GM21367 (cell line): ENCODE measurements at regions not wholly inside any gene's neighbourhood (a gene's known extent, or its start where the extent isn't known, plus 50 kb on each side); places are given as distances from the start of the nearest gene placed in this dataset.

Experiments
- ATAC-seq: cut with Tn5 transposase; IDR thresholded peaks from one replicate; pipeline ENCODE4 v1.9.1; 2021; ENCODE audit not compliant: unreplicated experiment

- ATAC-seq, result no peak
Observed at GRCh38 chr14:44720707-44721106, 213.6 kb upstream of the FSCB start.

DNA sequence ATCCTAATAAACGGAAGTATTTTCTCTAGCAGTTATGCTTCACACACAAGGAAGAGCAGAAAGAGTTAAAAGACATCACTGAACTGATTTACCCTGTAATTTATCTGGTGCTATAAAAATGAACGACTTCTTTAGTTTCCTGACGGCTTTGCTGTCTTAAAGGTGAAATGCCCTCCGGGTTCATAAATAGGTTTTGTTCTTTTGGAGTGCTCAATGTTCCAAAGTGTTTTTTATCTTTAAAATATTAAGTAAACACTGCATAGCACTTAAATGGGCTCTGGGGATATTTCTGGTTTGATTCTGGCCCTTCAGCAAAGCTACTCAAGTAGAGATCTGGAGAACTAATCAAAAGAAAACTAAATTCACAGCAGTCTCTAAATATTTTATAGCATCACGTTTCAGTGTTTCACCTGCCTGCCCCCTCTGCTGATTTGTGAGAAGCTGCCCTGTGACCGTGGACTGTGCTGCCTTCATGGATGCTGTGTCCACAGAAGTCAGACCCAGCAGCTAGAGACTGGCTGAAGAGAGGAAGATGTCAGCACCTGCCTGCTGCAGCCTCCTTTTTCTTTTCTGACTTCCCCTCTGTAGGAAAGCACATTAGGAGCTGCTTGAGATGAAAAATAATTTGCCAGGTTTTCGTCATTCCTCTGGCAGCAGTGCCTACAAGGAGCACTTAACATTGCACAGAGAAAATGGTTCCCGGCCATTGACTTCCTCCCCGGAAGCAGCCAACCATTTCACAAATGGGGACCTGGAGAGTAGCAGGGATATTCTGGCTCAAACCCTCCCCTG lies 205.1 kb upstream of the FSCB start:
- ATAC-seq, result no peak

GRCh38 chr14:44701563-44702263 lies 194.6 kb upstream of the FSCB start:
- ATAC-seq, result no peak

DNA sequence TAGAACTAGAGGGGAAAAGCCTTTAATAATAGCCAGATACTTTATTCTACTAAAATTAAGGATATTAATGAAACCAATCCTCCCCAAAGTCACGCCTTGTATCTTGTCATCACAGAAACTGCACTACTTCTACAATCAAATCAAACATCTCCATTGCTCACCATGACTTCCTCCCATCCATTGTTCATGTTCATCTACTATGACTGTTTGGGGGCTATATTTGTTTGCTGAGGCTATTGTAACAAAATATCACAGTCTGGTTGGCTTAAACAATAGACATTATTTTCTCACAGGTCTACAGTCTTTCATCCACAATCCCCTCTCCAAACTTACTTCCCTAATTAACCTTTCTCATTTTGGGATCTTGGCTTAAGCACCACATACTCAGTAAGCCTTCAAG lies 193.6 kb upstream of the FSCB start:
- no peak for ATAC-seq

- ATAC-seq, result no peak
Observed at GRCh38 chr14:44700184-44700583, 193.1 kb upstream of the FSCB start.

DNA sequence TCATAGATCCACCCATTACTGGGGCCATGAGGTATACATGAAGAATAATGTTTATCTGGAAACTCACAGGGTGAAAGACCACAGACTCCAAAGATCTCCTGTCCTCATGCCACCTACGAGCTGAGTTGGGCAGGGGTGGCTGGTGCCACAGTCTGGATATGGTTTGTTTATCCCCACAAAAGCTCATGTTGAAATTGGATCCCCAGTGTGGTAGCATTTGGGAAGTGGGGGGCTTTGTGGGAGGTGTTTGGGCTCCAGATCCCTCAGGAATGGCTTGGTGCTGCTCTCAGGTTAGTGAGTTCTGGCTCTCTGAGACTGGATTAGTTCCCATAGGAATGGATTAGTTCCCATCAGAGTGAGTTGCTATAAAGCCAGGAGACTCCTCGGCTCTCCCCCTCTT lies 192.3 kb upstream of the FSCB start:
- no peak for ATAC-seq

GRCh38 chr14:44669496-44669895 lies 162.4 kb upstream of the FSCB start:
- no peak for ATAC-seq

- no peak for ATAC-seq
Observed at GRCh38 chr14:44663136-44663535, 156.1 kb upstream of the FSCB start.

DNA sequence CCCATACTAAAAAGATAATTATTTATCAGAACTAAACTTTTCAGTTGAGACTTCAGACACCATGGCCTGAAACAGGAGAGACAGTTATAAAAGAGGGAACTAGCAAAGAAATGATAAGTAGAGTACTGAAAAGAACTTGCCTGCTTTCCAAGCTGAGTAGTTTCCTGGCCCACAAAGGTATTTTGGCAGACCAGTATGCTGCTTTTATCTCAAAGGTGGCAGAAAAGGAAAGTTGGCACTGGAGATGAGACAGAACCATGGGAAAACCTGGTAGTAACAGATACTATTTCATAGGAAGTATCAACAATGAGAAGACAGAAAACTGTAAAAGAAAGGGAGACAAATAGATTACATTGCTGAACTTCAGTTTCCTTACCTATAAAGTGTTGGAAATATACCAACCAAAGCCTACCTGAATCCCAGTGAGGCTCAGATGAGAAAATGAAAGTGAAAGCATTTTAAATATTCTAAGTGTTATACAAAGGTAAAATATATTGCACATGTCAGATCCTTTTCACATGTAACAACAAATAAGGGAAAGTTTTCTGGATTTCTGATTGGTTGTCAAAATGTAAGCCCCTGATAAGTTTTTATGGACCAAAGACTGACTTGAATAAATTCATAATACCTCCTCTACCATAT lies 155.3 kb upstream of the FSCB start:
- no peak for ATAC-seq

GRCh38 chr14:44658389-44658696 lies 151.3 kb upstream of the FSCB start:
- no peak for ATAC-seq

DNA sequence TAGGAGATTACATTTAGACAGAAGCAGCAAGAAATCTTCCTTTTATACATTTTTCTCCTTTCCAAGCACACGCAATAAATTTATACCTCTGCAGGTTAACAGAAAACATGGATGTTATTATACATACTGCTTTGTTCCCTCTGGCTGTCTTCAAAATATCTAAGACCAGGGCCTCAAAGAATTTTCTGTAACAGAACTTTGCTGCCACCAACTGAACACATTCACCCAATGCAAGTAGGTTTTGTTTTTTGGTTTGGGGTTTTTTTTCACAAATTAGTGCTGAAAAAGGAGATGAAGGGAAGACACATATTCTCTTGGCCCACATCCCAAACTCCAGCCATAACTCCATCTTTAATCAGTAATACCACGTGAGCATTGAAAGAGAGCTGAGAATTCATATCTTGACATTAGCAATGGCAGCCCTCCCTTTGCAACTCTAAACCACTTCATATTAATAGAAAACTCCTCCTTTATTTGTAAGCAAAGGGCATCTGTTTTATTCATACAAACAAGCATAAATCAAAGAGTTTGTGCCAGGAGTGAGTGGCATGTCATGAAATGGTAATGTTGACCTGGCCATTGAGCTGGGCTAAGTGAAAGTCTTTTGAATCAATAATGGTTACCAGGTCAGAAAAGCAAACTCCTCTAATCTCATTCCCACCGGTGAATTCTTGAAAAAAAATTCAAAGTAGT lies 150.8 kb upstream of the FSCB start:
- ATAC-seq, result no peak

GRCh38 chr14:44657203-44657602 lies 150.1 kb upstream of the FSCB start:
- ATAC-seq, result no peak

GRCh38 chr14:44654591-44654990 lies 147.5 kb upstream of the FSCB start:
- ATAC-seq, result no peak

DNA sequence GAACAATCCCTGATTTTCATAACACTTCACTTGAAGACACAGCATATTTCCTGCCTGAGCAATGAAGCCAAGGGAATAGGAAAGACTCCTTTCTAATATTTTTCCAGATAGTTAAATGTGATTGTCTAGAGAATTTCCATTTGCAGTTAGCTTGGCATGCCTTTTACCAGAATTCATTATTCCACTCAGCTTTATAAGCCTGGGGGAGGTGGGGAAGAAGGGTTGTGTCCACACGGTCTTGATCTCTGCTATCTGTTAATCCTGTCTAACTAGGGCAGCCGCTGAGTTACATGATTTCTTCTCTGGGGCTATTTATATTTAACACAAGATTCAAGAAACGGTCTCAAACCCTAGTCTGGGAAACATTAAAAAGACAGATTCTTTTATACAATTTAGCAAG lies 146.6 kb upstream of the FSCB start:
- no peak for ATAC-seq

DNA sequence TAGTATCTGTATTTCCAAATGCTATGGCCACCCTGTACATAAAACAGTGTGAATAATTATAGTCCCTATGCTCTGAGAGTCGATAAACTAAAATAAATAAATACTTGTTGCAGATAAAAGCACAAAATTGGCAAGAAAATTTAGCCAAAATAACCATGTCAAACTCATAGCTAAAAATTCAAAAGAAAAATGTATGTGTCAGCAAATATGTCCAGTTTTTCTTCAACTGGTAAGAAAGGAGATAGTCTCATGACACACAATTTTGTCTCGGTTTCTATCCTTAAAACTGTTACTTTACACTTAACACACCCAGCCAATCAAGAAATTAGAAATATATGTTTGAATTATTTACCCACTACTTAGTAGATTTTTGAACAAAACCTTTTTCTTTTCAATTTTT lies 145.6 kb upstream of the FSCB start:
- ATAC-seq, result no peak

DNA sequence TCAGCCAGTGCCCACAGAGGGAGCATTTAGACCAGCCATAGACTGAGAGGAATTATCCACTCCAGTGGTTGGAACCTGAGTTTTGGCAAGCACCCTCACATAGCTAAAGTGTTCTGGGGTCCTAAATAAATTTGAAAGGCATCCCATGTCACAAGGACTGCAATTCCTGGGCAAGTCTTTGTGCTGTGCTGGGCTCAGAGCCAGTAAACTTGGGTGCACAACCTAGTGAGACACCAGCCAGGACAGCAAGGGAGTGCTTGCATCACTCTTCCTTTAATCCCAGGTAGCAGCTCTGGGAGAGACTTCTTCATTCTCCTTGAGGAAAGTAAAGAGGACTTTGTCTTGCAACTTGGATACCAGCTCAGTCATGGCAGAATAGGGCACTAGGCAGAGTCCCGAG lies 142.0 kb upstream of the FSCB start:
- no peak for ATAC-seq

GRCh38 chr14:44640416-44640815 lies 133.3 kb upstream of the FSCB start:
- ATAC-seq, result no peak

DNA sequence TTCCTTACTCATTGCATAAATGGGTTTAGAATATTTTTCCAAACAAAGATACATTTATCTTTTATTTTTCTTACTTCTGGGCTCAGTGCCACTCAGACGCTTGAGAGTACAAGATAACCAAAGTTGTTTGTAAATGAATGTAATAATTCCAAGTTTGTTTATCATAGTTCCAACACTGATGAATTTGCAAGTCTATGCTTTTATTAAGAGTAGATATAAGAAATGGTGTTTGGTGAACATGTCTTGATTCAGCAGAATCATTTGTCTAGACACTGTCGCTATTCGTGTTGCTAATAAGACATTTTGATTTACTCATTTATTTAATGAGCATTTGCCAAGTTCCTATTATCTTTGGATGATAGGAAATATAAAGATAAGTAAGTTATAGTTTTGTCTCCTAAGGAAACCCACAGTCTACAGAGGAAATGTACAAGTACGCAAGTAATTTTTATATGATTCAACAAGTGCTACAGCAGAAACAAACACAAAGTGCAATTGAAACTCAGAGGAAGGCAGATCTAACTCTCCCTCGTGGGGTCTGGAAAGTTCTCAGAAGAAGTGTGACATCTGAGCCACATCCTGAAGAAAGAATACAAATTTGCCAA lies 132.8 kb upstream of the FSCB start:
- no peak for ATAC-seq

DNA sequence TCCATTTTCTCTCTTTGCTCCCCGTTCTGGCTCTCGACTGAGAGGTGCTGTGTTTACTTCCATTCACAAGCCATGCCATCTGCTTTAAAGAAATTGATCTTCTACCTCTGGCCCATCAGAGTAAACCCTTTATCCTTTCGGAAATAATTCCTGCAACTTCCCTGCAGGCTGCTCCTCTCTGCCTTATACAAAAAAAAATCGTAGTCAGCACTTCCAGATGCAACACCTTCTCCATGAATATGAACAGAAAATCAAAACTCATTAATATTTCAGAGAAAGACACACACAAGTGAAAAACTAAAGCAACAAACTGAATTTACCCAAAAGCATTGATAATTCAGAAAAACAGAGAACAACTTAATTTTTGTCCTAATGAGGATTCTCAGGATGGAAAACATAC lies 127.6 kb upstream of the FSCB start:
- no peak for ATAC-seq

DNA sequence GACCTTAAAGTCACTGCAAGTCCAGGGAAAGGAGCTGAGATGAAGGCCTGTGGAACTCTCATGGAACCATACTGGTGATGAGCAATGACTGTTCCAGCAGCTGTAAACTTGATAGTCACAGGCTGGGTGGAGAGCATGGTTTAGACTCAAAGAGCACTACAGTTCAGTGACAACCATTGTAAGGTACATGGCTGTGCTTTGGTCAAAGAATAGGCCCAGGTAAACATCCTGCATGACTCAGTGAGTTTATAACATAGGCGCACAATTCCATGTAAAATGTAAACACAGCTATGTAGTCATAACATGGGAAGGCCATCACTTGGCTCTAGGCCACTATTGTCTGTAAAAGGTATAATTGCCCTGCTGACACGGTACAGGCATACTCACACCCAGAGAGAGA lies 119.3 kb upstream of the FSCB start:
- ATAC-seq, result no peak

GRCh38 chr14:44625098-44625497 lies 118.0 kb upstream of the FSCB start:
- no peak for ATAC-seq
